Hematopoietic multipotent progenitor cell treated with erythropoietin and hydrocortisone succinate and interleukin-3 and kit ligand, for 8 days (in vitro differentiated cells): ENCODE measurements at regions not wholly inside any gene's neighbourhood (a gene's known extent, or its start where the extent isn't known, plus 50 kb on each side); places are given as distances from the start of the nearest gene placed in this dataset.
"Not testable (repeated sequence)": the region's sequence is repeated elsewhere in the genome, so short reads cannot be mapped to it uniquely, and the experiment has no call there.

ENCODE experiments used
- DNase-seq: peaks from one replicate; pipeline ENCODE4 v3.0.0-alpha.2; 2015

DNA sequence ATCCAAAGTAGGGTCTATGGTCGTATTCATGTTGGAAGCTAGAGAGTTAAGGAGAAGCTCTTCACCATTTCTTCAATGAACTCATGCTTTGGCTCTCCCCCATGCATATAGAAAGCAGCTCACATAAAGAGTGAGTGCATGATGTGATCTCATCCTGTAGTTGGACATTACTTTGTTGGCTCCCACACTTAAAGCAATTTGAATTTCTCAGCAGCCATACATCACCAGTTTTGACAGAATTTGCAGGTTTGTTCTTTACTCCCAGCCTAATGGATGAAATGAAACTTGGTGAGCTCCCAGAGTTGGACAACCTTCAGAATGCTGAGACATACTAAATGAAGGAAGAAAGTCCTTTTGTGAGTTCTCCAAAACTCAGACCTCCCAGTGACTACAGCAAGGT is 613.5 kb downstream of the IQCM start:
- no peak for DNase-seq

DNA sequence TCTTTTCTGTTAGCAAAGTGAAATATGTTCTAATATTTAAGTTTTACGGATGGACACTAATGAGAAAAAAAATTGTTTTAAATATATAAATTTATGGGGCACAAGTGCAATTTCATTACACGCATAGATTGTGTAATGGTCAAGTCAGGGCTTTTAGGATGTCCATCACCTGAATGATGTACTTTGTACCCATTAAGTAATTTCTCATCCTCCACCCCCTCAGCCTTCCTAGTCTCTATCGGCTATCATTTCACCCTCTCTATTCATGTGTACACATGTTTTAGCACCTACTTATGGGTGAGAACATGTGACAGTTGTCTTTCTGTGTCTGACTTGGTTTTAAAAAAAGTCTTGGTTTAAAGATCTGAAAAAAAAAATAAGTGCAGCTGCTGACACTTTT is 616.0 kb downstream of the IQCM start:
- no peak for DNase-seq

DNA sequence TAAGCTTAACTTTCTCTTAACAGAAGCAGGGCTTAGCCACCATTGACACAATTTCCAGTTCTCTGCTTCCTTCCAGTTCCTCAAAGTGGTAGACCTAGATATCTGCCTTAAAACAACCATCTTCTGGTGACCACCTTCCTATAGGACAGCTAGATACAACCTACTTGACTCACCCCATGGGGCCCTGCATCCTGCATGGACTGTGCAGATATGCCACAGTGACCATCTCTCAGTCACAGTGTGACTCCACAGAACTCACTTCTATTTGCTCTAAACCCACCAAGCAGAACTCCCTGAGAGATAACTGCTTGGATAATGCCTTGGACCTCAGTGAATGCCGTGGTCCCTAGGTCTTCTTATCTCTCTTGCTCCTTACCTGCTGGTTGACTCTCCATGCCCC is 621.6 kb downstream of the IQCM start:
- no peak for DNase-seq

DNA sequence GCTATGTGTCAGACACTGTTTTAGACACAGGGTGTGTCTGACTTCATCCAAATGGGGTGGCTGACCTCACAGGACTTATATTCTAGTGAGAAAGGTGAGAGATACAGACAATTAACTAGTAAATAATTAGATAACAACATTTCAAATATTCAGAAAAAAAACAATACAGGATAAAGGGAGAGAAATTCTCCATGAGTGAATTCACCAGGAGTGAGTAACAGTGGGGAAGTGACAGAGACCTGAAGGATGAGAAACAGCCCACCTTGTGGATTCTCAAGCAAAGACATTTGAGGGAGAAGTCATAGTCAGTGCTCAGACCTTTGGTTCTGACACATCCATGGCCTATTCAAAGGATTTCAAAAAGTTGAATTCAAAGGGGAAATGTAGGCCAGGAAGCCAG is 627.9 kb downstream of the IQCM start:
- DNase-seq = no peak

DNA sequence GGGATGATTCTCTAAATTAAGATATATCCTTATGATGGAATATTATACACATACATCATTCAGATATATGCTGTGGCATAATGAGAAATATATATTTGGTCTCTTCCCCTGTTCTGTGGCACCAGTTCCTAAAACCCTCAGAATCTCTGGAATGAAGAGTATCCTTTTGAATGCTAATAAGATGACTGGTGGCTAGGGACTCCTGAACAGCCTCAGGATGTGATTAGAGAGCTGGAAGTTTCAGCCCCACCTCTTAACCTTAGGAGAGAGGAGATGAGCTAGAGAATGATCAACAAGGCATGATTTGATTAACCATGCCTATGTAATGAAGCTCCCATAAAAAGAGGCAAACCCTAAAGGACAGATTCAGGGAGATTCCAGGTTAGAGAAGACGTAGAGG is 632.0 kb downstream of the IQCM start:
- no peak for DNase-seq

DNA sequence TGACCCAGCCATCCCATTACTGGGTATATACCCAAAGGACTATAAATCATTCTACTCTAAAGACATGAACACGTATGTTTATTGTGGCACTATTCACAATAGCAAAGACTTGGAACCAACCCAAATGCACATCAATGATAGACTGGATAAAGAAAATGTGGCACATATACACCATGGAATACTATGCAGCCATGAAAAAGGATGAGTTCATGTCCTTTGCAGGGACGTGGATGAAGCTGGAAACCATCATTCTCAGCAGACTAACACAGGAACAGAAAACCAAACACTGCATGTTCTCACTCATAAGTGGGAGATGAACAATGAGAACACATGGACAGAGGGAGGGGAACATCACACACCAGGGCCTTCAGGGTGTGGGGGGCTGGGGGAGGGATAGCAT is 634.2 kb downstream of the IQCM start:
- DNase-seq = not testable (repeated sequence)

DNA sequence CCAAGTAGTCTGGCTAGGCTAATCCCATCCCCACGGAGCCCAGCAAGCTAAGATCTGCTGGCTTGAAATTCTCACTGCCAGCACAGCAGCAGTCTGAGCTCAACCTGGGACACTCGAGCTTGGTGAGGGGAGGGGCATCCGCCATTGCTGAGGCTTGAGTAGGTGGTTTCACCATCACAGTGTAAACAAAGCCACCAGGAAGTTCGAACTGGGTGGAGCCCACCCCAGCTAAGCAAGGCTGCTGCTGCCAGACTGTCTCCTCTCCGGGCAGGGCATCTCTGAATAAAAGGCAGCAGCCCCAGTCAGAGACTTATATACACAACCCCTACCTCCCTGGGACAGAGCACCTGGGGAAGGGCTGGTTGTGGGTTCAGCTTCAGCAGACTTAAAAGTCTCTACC is 639.6 kb downstream of the IQCM start:
- no peak for DNase-seq

DNA sequence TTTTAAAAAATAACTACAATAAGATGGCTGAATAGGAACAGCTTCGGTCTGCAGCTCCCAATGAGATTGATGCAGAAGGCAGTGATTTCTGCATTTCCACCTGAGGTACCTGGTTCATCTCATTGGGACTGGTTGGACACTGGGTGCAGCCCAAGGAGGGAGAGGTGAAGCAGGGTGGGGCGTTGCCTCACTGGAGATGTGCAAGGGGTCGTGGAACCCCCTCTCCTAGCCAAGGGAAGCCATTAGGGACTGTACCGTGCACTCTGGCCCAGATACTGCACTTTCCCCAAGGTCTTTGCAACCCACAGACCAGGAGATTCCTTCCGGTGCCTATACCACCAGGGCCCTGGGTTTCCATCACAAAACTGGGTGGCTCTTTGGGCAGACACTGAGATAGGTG is 640.1 kb downstream of the IQCM start:
- DNase-seq = no peak

DNA sequence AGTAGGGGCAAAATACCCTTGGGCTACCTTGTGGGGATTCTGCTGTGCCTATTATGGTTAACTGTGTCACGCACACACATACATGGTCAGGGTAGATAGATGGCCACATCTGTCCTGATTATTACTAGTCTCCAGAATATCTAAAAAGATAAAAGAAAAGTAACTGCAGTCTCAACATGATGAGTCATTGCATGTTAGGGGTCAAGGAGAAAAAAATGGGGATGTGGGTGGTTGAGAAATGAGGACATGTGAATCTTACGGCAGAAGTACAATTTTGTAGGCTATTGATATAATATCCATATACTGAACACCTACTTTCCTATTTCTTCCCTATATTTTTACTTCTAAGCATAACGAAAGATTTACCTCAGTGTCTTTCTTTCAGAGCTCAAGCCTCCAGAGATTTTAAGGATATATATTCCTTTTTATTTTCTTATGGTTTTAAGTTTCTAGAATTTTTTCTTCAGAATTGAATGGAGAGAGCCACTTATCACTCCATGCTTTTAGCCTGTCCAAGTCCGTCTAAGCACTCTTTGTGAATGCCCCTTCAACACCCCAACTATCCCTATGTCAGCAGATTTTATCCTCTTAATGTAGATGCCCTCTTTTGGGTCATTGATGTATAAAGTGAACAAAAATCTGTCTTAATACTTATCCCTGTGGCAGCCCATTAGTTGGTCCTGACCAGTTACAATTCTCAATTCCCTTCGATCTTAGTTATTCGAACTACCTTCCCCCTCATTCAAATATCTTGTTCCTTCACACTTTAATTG is 642.2 kb downstream of the IQCM start:
- no peak for DNase-seq

DNA sequence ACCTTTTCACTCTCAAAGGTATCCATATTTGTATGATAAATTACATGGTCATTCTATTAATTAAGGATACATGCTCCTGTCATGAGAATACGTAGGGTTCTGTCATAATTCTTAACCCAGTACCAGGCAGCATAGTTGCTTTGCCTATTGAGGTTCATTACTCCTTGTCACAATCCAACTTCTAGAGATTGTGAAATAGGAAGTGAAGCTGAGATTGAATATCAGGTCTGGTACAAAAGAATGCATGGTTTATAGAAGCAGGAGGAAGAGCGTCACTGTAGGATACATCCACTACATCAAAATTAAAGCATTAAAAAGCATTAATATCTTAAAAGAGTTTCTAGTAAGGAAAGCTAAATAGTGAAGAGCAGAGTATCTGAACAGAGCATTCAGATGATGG is 647.0 kb downstream of the IQCM start:
- no peak for DNase-seq

DNA sequence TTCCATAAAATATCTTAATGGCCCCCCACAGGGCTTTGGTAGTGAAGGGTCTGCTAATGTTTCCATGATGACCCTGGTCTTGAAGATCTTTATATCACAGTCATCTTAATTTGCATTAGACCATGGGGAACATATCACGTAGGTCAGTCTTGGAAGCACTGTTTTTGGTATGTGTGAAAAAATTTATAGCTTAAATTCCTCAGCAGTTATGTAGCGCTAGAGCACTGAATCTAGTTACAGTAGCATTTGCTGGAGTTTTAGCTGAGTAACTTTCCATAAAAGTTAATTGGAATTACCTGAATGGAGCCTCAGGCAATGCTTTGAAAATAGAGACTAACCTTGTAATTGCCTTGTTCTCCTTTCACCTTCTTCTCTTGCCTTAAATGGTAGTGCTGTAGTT is 648.8 kb downstream of the IQCM start:
- no peak for DNase-seq

DNA sequence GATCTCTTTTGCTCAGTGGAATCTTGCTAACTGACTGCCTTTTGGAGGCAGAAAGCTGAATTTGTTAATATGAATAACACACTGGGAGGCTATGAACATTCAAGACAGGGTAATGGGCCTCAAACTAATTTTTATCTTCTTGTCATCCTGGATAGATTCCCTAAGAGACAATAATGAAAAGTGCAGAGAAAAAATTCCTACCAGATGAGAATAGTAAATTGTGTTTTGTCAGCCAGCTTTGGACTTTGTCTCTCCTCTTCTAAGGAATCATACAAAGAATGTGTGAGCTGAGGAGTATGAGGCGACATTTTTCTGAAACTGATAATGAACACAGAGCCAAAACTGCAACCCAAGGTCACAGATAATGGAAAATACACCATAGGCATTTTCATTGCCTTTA is 649.3 kb downstream of the IQCM start:
- no peak for DNase-seq

DNA sequence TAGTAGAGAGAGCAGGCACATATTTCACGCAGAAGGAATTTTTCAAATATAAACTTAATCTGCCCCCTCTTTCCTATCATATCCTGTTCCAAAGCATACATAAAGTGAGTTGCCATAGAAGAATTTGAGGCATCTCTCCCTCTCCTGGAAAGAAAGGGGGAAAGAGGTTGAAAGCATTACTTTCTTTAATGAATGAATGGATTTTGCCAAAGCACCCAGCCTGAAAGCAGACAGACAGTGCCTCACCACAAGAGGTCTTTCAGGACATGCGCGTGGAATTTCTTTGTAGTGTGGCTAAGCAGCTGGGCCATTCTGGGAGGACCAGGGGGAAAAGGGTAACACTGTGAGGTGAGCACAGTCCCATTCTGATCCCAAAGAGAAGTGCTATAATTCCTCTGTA is 651.4 kb downstream of the IQCM start:
- no peak for DNase-seq

DNA sequence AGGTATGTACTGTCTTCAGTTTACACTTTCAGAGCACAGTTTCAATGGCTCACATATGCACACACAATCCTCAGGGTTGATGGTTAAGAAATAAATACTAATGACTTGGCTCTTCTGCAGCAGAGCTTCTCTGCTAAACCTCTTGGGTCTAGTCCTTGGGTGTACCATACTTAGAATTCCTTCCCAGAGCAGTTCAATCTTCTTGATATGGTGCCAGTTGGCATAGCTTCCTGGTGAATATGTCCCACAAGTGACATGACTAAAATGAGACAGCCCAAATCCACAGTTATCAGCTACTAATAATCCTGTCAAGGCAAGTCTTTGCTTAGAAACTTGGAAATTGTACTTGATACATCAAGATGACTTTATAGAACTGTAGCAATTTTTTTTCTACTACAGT is 654.4 kb downstream of the IQCM start:
- no peak for DNase-seq

DNA sequence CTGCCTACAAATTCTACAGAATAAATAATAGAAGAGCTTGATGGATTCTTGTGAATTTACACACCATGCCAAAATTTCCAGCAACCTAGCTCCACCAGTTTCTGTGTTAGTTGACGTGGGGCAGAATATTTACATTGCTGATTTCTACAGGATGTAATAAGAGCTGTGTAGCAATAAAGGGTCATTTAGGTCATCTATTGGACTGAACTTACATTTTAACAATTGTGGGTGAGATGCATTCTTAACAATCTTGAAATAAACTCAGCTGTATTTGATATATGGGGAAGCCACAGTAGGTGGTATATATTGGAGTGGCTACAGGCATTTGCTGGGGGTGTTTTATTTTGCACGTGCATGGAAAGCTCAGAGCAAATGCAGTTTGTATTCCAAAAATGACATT is 655.3 kb downstream of the IQCM start:
- DNase-seq = no peak

DNA sequence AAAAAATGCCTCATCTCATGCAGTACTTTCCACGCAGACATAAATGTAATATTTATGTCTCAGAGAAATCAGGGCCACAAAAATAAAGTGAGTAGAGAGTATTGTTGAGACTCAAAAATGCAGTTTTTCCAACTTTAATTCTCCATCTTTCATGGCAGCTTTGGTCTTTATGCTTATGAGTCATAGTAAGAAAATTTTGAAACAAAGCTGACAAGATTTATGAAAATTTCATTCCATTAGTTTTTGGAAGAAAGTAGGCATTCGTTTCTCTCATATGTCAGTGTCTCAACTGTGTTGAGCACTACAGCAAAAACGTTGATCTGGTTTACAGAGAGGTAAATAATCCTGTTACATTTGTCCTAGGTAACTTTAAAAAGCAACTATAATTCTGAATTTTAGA is 656.8 kb downstream of the IQCM start:
- no peak for DNase-seq

DNA sequence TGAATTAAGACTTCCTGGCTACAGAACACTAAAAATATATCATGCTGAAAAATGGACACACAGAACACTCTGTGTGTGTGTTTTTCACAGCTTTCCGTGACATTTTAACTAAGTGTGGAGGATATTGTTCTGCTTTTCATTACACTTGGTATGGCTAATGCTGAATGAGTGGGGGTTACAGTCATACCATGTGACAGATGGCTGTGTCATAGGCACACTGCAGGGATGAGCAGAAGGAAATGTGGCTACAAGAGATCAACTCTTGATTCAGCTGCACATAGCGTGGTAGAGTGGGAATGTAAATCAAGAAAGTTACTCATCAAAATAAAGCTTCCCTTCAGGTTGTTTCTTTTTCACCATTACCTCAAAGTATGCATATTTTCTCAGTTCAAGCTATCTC is 669.8 kb downstream of the IQCM start:
- no peak for DNase-seq

DNA sequence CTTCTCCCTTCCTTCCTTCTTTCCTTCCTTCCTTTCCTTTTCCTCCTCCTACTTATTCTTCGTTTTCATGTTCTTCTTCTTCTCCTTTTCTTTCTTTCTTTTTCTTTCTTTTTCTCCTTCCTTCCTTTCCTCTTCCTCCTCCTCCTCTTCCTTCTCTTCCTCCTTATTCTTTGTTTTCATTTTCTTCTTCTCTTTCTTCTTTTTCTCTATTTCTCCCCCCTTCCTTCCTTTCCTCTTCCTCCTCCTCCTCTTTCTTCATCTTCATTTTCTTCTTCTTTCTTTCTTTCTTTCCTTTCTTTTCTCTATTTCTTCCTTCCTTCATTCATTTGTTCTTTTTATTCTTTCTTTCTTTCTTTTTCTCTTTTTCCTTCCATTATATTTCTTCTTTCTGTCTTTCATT is 671.6 kb downstream of the IQCM start:
- DNase-seq = no peak

DNA sequence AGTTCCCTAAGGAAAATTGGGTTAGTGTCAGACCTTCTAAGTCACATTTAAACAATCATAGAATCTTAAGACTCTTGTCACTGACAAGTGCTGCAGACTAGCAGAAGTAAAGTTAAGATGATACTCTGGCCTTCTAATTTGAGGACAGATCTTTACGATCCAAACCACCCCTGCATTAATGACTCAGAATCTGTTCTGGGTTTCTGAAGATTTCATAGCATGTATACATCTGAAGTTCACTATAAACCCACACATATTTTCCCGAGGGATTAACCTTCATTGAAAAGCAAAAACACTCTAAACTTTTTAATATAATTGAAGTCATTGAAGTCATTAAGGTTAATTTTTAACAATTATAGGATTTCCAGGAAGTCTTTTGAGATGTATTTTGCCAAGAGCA is 674.3 kb downstream of the IQCM start:
- DNase-seq = no peak

DNA sequence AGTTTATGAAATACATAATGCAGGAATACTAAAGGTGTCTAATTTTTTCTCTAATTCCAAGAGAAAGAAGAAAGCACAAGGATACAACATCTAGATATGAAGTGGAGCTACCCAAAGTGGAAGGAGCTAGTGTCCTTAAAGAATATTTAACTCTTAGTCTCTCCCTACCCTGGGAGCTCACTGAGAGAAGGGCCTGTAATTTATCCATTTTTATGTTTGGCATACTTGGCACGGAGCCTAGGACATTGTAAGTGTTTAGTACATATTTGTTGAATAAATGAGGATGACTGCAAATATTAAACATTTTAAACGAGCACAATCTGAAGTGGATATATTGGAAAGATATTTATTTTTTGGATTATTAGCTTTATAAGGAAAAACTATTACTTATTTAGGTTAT is 674.8 kb downstream of the IQCM start:
- DNase-seq = no peak

DNA sequence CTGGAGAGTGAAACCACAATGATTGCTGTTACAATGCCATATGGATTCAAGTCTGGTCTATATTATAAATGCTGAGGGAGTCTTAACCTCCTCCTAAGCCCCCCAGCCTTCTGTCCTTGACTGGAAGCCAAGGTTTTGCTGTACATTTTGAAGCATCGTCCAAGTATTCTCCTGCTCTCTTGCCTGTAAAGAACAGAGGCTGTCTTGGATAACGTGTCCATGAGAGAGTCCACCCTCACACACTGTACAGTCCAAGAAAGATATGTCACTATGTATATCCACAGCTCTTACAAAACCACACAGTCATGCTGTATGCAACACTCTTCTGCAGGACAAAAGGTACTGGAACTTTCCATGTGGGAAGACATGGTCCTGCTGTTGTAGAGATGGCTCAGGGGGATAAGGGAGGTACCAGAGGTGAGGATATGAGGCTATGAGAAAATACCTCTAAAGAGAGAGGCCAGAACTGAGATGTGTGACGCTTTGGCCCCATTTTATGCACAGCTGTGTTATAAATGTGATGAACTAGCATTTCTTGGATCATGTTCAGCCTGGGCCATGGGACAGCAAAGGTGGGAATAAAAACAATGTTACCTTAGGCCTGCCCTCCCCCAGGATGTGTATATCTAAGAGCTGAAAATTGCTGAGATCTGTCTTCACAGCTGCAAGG is 678.6 kb downstream of the IQCM start:
- DNase-seq = no peak

DNA sequence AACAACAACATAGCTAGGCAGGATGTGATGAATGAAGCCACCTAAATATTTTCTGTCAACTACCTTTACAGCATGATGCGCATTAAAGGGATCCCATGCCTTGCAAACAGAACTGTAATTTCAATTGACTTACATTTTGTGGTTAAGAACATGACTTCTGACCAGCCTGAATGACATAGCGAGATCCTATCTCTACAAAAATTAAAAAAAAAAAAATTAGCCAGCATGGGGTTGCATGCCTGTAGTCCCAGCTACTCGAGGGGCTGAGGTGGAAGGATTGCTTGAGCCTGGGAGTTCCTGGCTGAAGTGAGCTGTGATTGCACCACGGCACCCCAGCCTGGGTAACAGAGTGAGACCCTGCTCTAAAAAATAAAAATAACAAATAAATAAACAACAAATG is 680.6 kb downstream of the IQCM start:
- no peak for DNase-seq

DNA sequence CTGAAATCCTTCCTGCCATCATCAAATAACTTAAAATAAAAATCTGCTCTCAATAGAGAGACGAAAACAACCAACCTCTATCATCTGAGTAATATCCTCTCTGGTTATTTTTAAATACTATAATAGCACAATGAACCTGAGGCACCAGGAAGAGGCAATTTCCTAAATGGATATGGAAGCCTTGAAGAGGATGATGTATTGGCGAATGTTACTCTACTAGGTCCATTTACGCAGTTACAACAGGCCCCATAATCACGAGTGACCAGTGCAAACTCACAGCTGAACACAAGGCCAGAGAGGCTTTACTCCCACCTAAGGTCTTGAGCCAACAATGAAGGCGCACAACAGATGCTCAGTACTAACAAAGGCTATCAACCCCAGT is 678.8 kb upstream of the NR3C2 start:
- no peak for DNase-seq

DNA sequence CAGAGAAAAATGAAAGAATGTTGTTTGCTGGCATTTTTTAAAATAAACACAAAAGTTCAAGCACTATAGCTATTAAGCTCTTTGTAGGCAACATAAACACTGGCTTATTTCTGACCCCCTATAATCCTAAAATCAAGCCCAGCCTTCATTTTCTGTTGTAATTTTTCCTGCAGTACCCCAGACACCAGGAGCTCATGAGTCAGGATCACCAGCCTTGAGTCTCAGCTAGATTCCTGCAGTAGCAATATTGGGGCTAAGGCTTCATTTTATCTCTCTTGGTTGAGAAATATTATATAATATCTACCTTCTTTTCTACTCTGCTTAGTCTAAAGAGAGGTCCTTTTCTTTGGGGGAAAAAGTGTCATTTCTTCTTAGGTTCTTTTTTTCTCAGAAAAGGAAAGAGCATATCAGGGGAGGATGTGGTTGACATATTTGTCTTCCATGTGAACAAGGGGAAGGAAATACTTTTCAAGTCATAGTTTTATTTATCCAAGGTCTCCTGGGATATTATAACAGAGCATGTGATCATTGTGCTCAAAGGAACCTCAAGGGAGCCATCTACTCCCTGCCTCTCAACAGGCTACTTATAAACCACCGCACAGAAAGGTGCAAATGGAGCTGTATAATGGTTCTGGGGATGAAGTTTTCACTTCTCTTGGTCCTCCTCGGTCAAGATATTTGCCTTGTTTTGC is 678.3 kb upstream of the NR3C2 start:
- DNase-seq = no peak

DNA sequence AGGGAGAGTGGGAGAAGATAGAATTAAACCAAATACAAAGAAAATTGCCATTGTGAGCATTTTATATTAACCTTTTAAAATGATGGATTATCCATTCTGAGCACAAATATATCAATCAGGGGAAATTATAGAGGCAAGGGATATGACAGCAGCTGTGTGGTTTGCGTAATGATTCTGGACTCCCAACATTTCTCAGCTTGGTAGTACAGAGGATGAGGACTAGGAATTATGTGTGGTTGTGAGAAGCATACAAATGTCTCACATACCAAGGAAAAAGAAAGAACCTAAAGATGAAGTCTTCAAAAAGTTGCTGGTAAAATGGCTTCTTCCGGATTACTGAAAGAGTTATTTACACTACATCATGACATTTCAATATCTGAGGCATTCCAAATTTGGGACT is 674.6 kb upstream of the NR3C2 start:
- DNase-seq = no peak
